GM12878 (cell line): ENCODE measurements at regions not wholly inside any gene's neighbourhood (a gene's known extent, or its start where the extent isn't known, plus 50 kb on each side); places are given as distances from the start of the nearest gene placed in this dataset.

Source experiments
- ATAC-seq: fragments of 200-7000 bp; cut with Tn5 transposase; 3 replicates; pipeline ENCODE4 v1.9.1; 2020; ENCODE audit warnings: mild to moderate bottlenecking, moderate library complexity
- BruUV-seq: library from RNA; stranded (reverse); fragments of 400-500 nt; replicated peaks from 2 replicates; lab custom pipeline; 2021; lab: Mats Ljungman, UMichigan
- CTCF ChIA-PET: fragments of 300-600 bp; sonication (Branson Sonifier 250); formaldehyde crosslinking; extraction: SDS; loops from one replicate; lab custom pipeline; 2021; ENCODE audit warnings: inconsistent platforms; lab: Yijun Ruan, JAX
- POLR2A ChIA-PET: fragments of 350-600 bp; formaldehyde crosslinking; extraction: SDS; loops from one replicate; lab custom pipeline; 2021; ENCODE audit warnings: inconsistent platforms; lab: Charles Lee
- RAD21 ChIA-PET: fragments of 300-600 bp; sonication (Branson Sonifier 250); formaldehyde crosslinking; loops from one replicate; lab custom pipeline; 2023; ENCODE audit warnings: antibody characterized with exemption; ENCODE audit not compliant: unreplicated experiment; lab: Charles Lee
- SMC1A ChIA-PET: fragments of 300-600 bp; sonication (Branson Sonifier 250); formaldehyde crosslinking; loops from one replicate; lab custom pipeline; 2023; ENCODE audit not compliant: unreplicated experiment, uncharacterized antibody; lab: Charles Lee
- DNase-seq: peaks from one replicate; pipeline ENCODE4 v3.0.0-alpha.2; 2011; ENCODE audit warnings: low read depth, low spot score
- FAIRE-seq: peaks from 3 replicates; lab custom pipeline; 2011; peaks lifted over from hg19 to GRCh38; lab: Jason Lieb, UNC
- H2AFZ ChIP-seq: 2 replicates; pipeline ENCODE4 v1.6.0; 2011; ENCODE audit warnings: low read depth, low read length, control low read depth; ENCODE audit not compliant: control insufficient read depth
- H3K27ac ChIP-seq: 2 replicates; pipeline ENCODE4 v1.5.1; 2011; ENCODE audit warnings: control low read depth; ENCODE audit not compliant: control insufficient read depth, insufficient read depth
- H3K27me3 ChIP-seq, 2 experiments: replicated peaks in 1 of 2; 2 replicates each; pipeline versions ENCODE4 v1.6.0 to v1.6.1; 2011; ENCODE audit warnings: low read length in 1 of 2; ENCODE audit not compliant: control insufficient read depth in 2 of 2, insufficient read depth in 2 of 2
- H3K36me3 ChIP-seq, 2 experiments: 2 replicates each; pipeline ENCODE4 v1.5.1; 2011; ENCODE audit warnings: low read length in 1 of 2; ENCODE audit not compliant: control insufficient read depth in 2 of 2, insufficient read depth in 2 of 2
- H3K4me1 ChIP-seq: 2 replicates; pipeline ENCODE4 v1.6.1; 2011; ENCODE audit warnings: mild to moderate bottlenecking, low read length, moderate library complexity, mixed read lengths; ENCODE audit not compliant: control insufficient read depth, insufficient read depth
- H3K4me2 ChIP-seq: 2 replicates; pipeline ENCODE4 v1.6.0; 2011; ENCODE audit warnings: control low read depth; ENCODE audit not compliant: control insufficient read depth, insufficient read depth
- H3K4me3 ChIP-seq: fragments of 200-600 bp; sonication (generic); 2 replicates; pipeline ENCODE4 v1.5.1; 2016
- H3K79me2 ChIP-seq: 2 replicates; pipeline ENCODE4 v1.6.0; 2011; ENCODE audit warnings: low read length; ENCODE audit not compliant: control insufficient read depth, insufficient read depth
- H3K9ac ChIP-seq: 2 replicates; pipeline ENCODE4 v1.8.0; 2011; ENCODE audit warnings: low read length, control low read depth, mixed read lengths; ENCODE audit not compliant: control insufficient read depth, insufficient read depth
- H3K9me3 ChIP-seq: replicated peaks from 3 replicates; pipeline ENCODE4 v1.5.1; 2011; ENCODE audit warnings: mild to moderate bottlenecking, low read length; ENCODE audit not compliant: control insufficient read depth, insufficient read depth
- H4K20me1 ChIP-seq: 2 replicates; pipeline ENCODE4 v1.6.0; 2011; ENCODE audit not compliant: control insufficient read depth, insufficient read depth
- BRCA1 ChIP-seq: IDR thresholded peaks from 2 replicates; pipeline ENCODE4 v1.6.1; 2011; ENCODE audit warnings: low read depth, low read length, improper control_type of control experiment
- CHD4 ChIP-seq: fragments of 200-600 bp; sonication (generic); IDR thresholded peaks from 2 replicates; pipeline ENCODE4 v1.6.1; 2016; ENCODE audit warnings: mild to moderate bottlenecking
- KDM1A ChIP-seq: fragments of 200-600 bp; sonication (generic); IDR thresholded peaks from 2 replicates; pipeline ENCODE4 v1.6.1; 2016; ENCODE audit warnings: borderline replicate concordance
- NR2C1 ChIP-seq: fragments of 450-650 bp; IDR thresholded peaks from 2 replicates; pipeline ENCODE4 v1.6.1; 2017; ENCODE audit warnings: antibody characterized with exemption, mild to moderate bottlenecking, moderate library complexity
- POLR2A ChIP-seq: IDR thresholded peaks from 2 replicates; pipeline ENCODE4 v1.6.1; 2011; ENCODE audit warnings: low read depth, mild to moderate bottlenecking, low read length
- POU2F2 ChIP-seq: IDR thresholded peaks from 3 replicates; pipeline ENCODE4 v1.6.1; 2011; ENCODE audit warnings: low read depth, mild to moderate bottlenecking, low read length, borderline replicate concordance
- PRDM15 ChIP-seq: fragments of 450-650 bp; formaldehyde crosslinking; IDR thresholded peaks from 2 replicates; pipeline ENCODE4 v1.4.0; 2020; ENCODE audit warnings: mild to moderate bottlenecking, moderate library complexity
- REST ChIP-seq: IDR thresholded peaks from 2 replicates; pipeline ENCODE4 v1.6.1; 2012; ENCODE audit warnings: mild to moderate bottlenecking, low read depth, low read length
- SIN3A ChIP-seq: IDR thresholded peaks from 2 replicates; pipeline ENCODE4 v1.6.1; 2012; ENCODE audit warnings: low read depth, low read length, improper control_type of control experiment
- TCF7 ChIP-seq: IDR thresholded peaks from 2 replicates; pipeline ENCODE4 v1.6.1; 2014; ENCODE audit warnings: antibody characterized with exemption, borderline replicate concordance
- ZBED1 ChIP-seq: IDR thresholded peaks from 2 replicates; pipeline ENCODE4 v1.6.1; 2016; ENCODE audit warnings: borderline replicate concordance
- ZBTB4 ChIP-seq: fragments of 450-650 bp; formaldehyde crosslinking; IDR thresholded peaks from 2 replicates; pipeline ENCODE4 v1.4.0; 2022; ENCODE audit warnings: mild to moderate bottlenecking, moderate library complexity
- WGBS: methylation state at CpG from one replicate; pipeline ENCODE4 v1.1.6; 2016; ENCODE audit warnings: low lambda C conversion rate; ENCODE audit not compliant: insufficient replicate concordance, insufficient coverage; ENCODE audit errors: missing lambda C conversion rate; 5-methylcytosine and 5-hydroxymethylcytosine counted together
- in situ Hi-C: fragments of 300-500 bp; cut with MboI; formaldehyde crosslinking; loops from 9 replicates; pipeline ENCODE4 v1.14.3; 2018; ENCODE audit warnings: mixed read lengths
- intact Hi-C: fragments of 100-400 bp; cut with micrococcal nuclease; formaldehyde crosslinking; loops from one replicate; pipeline ENCODE4 v1.14.2; 2022; ENCODE audit not compliant: unreplicated experiment
- TF ChIP-seq, protein P1 (sequence below): IDR thresholded peaks from 2 replicates; pipeline ENCODE4 v1.6.1; 2011; ENCODE audit warnings: low read depth, low read length, improper control_type of control experiment, borderline replicate concordance

DNA sequence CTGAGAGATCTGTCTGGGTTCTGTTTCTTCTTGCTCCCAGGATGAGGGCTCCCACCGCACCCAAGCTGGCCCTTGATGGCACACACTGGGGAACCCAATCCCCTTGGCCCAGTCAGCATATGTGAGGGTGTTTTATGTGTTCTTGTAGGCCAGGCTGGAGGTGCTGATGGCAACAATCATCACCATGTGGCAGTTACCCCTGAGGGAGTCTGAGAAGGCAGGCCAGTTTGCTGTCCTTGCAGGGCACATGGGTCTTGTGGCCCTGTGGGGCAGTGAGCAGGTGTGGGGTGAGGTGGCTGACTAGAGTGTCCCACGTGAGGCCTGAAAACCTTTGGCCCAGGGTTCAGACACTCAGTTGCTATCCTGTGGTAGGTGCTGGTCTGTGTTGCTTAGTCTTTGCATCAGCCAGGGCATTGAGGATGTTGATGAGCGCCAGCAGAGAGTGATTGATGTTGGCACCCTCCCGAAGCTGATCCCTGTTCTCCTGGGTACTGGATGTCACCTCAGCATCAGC lies 2183.0 kb downstream of the TP53TG3F start (continued):
- no peak for TF ChIP-seq REST
- TF ChIP-seq CHD4 = no peak
- TF ChIP-seq TCF7 = no peak
- no peak for TF ChIP-seq PRDM15 (CRISPR knock-in tag)
- TF ChIP-seq POLR2A = no peak

DNA sequence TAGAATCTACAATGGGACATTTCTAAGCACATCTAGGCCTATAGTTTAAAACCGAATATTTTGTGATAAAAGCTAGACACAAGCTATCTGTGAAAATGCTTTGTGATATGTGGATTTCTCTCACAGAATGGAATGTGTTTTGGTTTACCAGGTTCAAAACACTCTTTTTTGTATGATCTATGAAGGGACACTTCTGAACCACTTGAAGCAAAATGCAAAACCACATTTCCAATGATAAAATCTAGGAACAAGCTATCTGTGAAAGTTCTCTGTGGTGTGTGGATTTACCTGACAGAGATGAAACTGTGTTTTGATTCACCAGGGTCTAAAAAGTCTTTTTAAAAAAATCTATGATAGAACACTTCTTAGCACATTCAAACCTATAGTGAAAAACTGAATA lies 2192.4 kb downstream of the TP53TG3F start:
- Histone ChIP-seq H3K4me2 (no peak overlapping the region), H3K36me3 (no peaks in the 10 kb centered on the region), H3K27ac (no peak overlapping the region), H3K9ac (no peak overlapping the region), H3K79me2 (no peaks in the 10 kb centered on the region), H4K20me1 (no peaks in the 10 kb centered on the region), H3K4me3 (no peak overlapping the region), H3K9me3 (no peaks in the 10 kb centered on the region; the same call in 2 of the 3 replicates), H3K27me3 (no peaks in the 10 kb centered on the region), H2AFZ (no peak overlapping the region), H3K4me1 (no peaks in the 10 kb centered on the region)
- intact Hi-C loops = loop anchor here (10.0 kb wide), 1 partner anchor 47 kb away; no protein-coding TSS in a partner anchor
- POLR2A ChIA-PET = no interaction called here
- SMC1A ChIA-PET = interaction anchor here (1.3 kb wide), 1 partner anchor 8 kb away, joined by 3 read pairs; no protein-coding TSS in a partner anchor
- BruUV-seq = no TSS peak
- CTCF ChIA-PET = no interaction called here
- no peak for DNase-seq
- no peak for FAIRE-seq
- no peak for ATAC-seq
- in situ Hi-C loops = no loop called here
- WGBS = 5% methylated on average over 1 of the region's 1 CpG
- RAD21 ChIA-PET = no interaction called here
- TF ChIP-seq BRCA1 (no peak), SIN3A (no peak), POU2F2 (no peak), NR2C1 (no peak), KDM1A (no peak), ZBED1 (no peak), ZBTB4 (no peak)
- TF ChIP-seq, protein P1, sequence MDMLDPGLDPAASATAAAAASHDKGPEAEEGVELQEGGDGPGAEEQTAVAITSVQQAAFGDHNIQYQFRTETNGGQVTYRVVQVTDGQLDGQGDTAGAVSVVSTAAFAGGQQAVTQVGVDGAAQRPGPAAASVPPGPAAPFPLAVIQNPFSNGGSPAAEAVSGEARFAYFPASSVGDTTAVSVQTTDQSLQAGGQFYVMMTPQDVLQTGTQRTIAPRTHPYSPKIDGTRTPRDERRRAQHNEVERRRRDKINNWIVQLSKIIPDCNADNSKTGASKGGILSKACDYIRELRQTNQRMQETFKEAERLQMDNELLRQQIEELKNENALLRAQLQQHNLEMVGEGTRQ = no peak
